ENCODE measurements at regions not wholly inside any gene's neighbourhood (a gene's known extent, or its start where the extent isn't known, plus 50 kb on each side); places are given as distances from the start of the nearest gene placed in this dataset.

DNA sequence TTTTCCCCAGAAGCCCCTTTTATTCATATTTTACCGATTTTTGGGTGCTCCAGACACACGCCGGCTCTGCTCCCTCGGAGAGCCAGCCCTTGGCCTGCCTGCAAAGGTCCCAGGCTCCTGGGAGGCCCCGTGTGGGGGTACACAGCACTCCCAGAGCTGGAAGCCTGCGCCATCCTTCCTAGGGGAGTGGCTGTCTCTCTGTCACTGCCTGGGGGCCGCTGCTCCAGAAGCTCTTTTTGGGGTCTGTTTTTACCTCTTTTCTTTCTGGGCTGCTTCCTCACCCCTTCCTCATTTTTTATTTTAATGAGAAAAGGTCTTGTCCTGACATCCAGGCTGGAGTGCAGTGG is 119.1 kb upstream of the COL5A1 start:
- Histone ChIP-seq H3K27ac (no peak overlapping the region), H3K4me3 (ENCODE audit: low read depth, low read length) (no peak overlapping the region), H3K36me3 (no peaks in the 10 kb centered on the region), H3K27me3 (ENCODE audit: insufficient read depth, low read depth, severe bottlenecking) (no peaks in the 10 kb centered on the region), H3K9me3 (ENCODE audit: severe bottlenecking) (no peaks in the 10 kb centered on the region)
- no peak for DNase-seq
- TF ChIP-seq, protein P1, sequence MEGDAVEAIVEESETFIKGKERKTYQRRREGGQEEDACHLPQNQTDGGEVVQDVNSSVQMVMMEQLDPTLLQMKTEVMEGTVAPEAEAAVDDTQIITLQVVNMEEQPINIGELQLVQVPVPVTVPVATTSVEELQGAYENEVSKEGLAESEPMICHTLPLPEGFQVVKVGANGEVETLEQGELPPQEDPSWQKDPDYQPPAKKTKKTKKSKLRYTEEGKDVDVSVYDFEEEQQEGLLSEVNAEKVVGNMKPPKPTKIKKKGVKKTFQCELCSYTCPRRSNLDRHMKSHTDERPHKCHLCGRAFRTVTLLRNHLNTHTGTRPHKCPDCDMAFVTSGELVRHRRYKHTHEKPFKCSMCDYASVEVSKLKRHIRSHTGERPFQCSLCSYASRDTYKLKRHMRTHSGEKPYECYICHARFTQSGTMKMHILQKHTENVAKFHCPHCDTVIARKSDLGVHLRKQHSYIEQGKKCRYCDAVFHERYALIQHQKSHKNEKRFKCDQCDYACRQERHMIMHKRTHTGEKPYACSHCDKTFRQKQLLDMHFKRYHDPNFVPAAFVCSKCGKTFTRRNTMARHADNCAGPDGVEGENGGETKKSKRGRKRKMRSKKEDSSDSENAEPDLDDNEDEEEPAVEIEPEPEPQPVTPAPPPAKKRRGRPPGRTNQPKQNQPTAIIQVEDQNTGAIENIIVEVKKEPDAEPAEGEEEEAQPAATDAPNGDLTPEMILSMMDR (IDR thresholded peaks at IDR 0.05; ENCODE audit: low read depth, low read length) = no peak

- no peak for DNase-seq
- TF ChIP-seq, protein P1 (IDR thresholded peaks at IDR 0.05; ENCODE audit: low read depth, low read length) = no peak
- no peaks in the 10 kb centered on the region for H3K36me3 ChIP-seq
- no peak overlapping the region for H3K27ac ChIP-seq
- no peaks in the 10 kb centered on the region for H3K9me3 ChIP-seq (ENCODE audit: severe bottlenecking)
- H3K27me3 ChIP-seq (ENCODE audit: insufficient read depth, low read depth, severe bottlenecking) = no peaks in the 10 kb centered on the region
- H3K4me3 ChIP-seq (ENCODE audit: low read depth, low read length) = no peak overlapping the region
Observed at GRCh38 chr9:134522976-134523375, 118.6 kb upstream of the COL5A1 start.

GRCh38 chr9:134525070-134525815 is 116.4 kb upstream of the COL5A1 start:
- TF ChIP-seq, protein P1 (IDR thresholded peaks at IDR 0.05; ENCODE audit: low read depth, low read length) = no peak
- Histone ChIP-seq H3K9me3 (ENCODE audit: severe bottlenecking) (no peaks in the 10 kb centered on the region), H3K27ac (no peak overlapping the region), H3K27me3 (ENCODE audit: insufficient read depth, low read depth, severe bottlenecking) (no peaks in the 10 kb centered on the region), H3K36me3 (no peaks in the 10 kb centered on the region), H3K4me3 (ENCODE audit: low read depth, low read length) (no peak overlapping the region)
- no peak for DNase-seq

GRCh38 chr9:134525841-134526583 is 115.6 kb upstream of the COL5A1 start:
- no peak for DNase-seq
- H3K27me3 ChIP-seq (ENCODE audit: insufficient read depth, low read depth, severe bottlenecking) = no peaks in the 10 kb centered on the region
- no peaks in the 10 kb centered on the region for H3K36me3 ChIP-seq
- TF ChIP-seq, protein P1 (IDR thresholded peaks at IDR 0.05; ENCODE audit: low read depth, low read length) = no peak
- no peaks in the 10 kb centered on the region for H3K9me3 ChIP-seq (ENCODE audit: severe bottlenecking)
- no peak overlapping the region for H3K4me3 ChIP-seq (ENCODE audit: low read depth, low read length)
- H3K27ac ChIP-seq = no peak overlapping the region

DNA sequence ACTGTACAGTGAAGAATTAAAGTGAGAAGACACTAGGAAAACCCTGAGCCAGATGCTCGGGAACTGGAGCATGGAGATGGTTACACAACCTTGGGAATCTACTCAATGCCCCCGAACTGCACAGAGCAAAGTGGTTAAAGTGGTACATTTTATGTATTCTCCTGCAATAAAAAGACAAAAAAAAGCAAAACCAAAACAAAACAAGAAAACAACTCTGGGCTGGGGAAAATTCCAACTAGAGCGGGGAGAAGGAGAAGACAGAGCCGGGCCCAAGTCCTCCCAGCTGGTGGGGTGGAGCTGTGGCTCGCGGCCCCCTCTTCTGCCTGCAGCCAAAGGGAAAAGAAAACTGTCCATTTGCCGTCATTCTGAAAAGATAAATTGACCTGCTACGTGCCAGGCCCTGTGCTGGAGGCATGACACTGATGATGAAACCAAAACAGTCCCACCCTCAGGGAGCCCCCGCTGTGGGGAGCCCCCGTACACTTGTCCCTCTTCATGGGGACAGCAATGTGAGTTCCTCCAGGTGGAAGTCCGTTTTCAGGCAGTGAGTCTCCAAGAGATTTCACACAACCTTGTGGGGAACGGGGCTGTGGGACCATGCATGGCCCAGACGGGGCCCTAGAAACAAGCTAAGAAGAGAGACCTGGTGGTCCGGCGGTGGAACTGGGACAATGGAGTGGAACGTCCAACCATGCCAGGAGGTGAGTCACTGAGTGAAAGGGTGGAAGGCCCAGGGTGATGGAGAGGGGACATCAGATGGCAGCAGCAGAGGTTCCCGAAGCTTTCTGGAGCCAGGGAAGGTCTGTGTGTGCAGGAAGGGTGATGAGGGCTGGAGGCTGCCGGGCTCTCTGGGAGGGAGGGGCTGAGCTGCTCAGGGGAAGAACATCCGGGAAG is 114.8 kb upstream of the COL5A1 start:
- TF ChIP-seq, protein P1 (IDR thresholded peaks at IDR 0.05; ENCODE audit: low read depth, low read length) = no peak
- H3K27me3 ChIP-seq (ENCODE audit: insufficient read depth, low read depth, severe bottlenecking) = no peaks in the 10 kb centered on the region
- H3K27ac ChIP-seq = no peak overlapping the region
- no peak overlapping the region for H3K4me3 ChIP-seq (ENCODE audit: low read depth, low read length)
- H3K36me3 ChIP-seq = no peaks in the 10 kb centered on the region
- DNase-seq = no peak
- H3K9me3 ChIP-seq (ENCODE audit: severe bottlenecking) = no peaks in the 10 kb centered on the region
